ENCODE measurements at regions not wholly inside any gene's neighbourhood (a gene's known extent, or its start where the extent isn't known, plus 50 kb on each side); places are given as distances from the start of the nearest gene placed in this dataset.
A peak's percentile ranks its signal among the peaks of the same experiment; 100 is the strongest.

GRCh38 chr15:87576486-87577176, 679.9 kb downstream of the NTRK3 start:
- ChIA-PET CTCF (interaction anchor here (0.5 to 1.0 kb wide), 2 partner anchors 28 to 469 kb away, joined by 3 read pairs; no protein-coding TSS in a partner anchor), POLR2A (no interaction called here)
- no peak overlapping the region for H3K27ac ChIP-seq (ENCODE audit: extremely low read depth, low read depth, low read length)

DNA sequence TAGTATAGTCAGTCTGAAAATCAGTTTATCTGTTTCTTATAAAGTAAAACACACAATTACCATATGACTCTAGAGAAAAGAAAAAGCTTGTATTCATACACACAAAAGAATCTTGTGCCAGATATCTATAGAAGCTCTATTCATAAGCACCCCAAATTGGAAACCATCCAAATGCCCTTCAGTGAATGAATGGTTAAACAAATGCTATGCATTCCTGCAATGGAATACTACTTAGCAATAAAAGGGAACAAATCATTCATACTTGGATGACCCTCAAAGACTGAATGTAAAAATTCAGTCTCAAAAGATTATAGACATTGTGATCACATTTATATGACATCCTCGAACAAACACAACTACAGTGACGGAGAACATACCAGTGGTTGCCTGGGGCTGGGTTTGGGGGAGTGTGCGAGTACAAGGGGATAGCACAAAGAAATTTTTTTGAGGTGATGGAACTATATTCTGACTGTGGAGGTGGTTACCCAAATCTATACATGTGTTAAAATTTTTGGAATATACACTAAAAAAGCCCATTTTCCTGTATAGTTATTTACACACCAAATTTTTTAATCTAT, 680.6 kb downstream of the NTRK3 start:
- Histone ChIP-seq H3K9me3 (ENCODE audit: control insufficient read depth, insufficient read depth, low read depth, low read length) (no peaks in the 10 kb centered on the region), H3K4me1 (ENCODE audit: control insufficient read depth, insufficient read depth, low read length) (no peaks in the 10 kb centered on the region), H3K4me3 (ENCODE audit: low read depth, low read length) (no peak overlapping the region), H3K36me3 (ENCODE audit: control insufficient read depth in 2 of 2, insufficient read depth in 1 of 2, low read length in 2 of 2) (no peaks in the 10 kb centered on the region), H3K27ac (ENCODE audit: extremely low read depth, low read depth, low read length) (no peak overlapping the region)
- POLR2A ChIA-PET = no interaction called here
- CTCF ChIA-PET = interaction anchor here (0.8 to 1.0 kb wide), 2 partner anchors 29 to 98 kb away, joined by 3 read pairs; no protein-coding TSS in a partner anchor
- TF ChIP-seq HOXD13 (CRISPR knock-in tag; IDR thresholded peaks at IDR 0.05; ENCODE audit: borderline replicate concordance) = 0 out of 2 replicates have a peak, but pooled peaks have one; percentile 47
- no peak for TF ChIP-seq ZNF777 (tag by site-specific recombination; IDR thresholded peaks at IDR 0.05; ENCODE audit: borderline replicate concordance)

More at GRCh38 chr15:87576486-87577176, 679.9 kb downstream of the NTRK3 start:
- Histone ChIP-seq H3K4me1 (ENCODE audit: control insufficient read depth, insufficient read depth, low read length) (no peaks in the 10 kb centered on the region), H3K36me3 (ENCODE audit: control insufficient read depth in 2 of 2, insufficient read depth in 1 of 2, low read length in 2 of 2) (no peaks in the 10 kb centered on the region), H3K4me3 (ENCODE audit: low read depth, low read length) (no peak overlapping the region), H3K9me3 (ENCODE audit: control insufficient read depth, insufficient read depth, low read depth, low read length) (no peaks in the 10 kb centered on the region)
- no peak for TF ChIP-seq GLI2 (tag by site-specific recombination; IDR thresholded peaks at IDR 0.05; ENCODE audit: borderline replicate concordance, low read depth)
- no peak for TF ChIP-seq ZNF707 (tag by site-specific recombination; IDR thresholded peaks at IDR 0.05)
- TF ChIP-seq ZNF292 (tag by site-specific recombination; IDR thresholded peaks at IDR 0.05; ENCODE audit: borderline replicate concordance, low read depth) = no peak
- TF ChIP-seq ZNF629 (tag by site-specific recombination; IDR thresholded peaks at IDR 0.05) = no peak
- no peak for TF ChIP-seq ZNF175 (tag by site-specific recombination; IDR thresholded peaks at IDR 0.05)
- TF ChIP-seq ZNF654 (tag by site-specific recombination; IDR thresholded peaks at IDR 0.05; ENCODE audit: low read depth) = no peak
- no peak for TF ChIP-seq ZIC2 (tag by site-specific recombination; IDR thresholded peaks at IDR 0.05)
- no peak for TF ChIP-seq ZNF311 (tag by site-specific recombination; IDR thresholded peaks at IDR 0.05; ENCODE audit: borderline replicate concordance)
- no peak for TF ChIP-seq ZNF140 (tag by site-specific recombination; IDR thresholded peaks at IDR 0.05)

DNA sequence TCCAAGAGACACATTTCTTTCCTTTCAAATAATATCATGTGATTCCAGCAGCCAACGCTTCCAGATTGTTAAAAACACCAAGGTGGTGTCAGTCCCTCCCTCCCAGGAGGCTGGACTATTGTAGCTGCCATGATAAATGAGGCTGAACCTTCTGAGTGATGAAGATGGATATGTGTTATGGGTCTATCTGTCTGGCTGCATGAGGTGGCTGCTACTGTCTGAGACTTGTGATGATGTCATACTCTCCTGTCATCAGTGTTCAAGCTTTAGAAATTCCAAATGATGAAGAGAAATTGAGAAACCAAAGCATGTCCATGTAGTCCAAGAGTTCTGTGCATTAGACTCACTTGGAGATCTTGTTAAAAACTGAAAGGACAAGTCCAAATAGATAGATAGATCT, 683.0 kb downstream of the NTRK3 start:
- Histone ChIP-seq H3K36me3 (ENCODE audit: control insufficient read depth in 2 of 2, insufficient read depth in 1 of 2, low read length in 2 of 2) (no peaks in the 10 kb centered on the region; a peak in 1 of 3 replicates), H3K27ac (ENCODE audit: extremely low read depth, low read depth, low read length) (no peak overlapping the region), H3K4me3 (ENCODE audit: low read depth, low read length) (no peak overlapping the region), H3K4me1 (ENCODE audit: control insufficient read depth, insufficient read depth, low read length) (no peaks in the 10 kb centered on the region), H3K9me3 (ENCODE audit: control insufficient read depth, insufficient read depth, low read depth, low read length) (no peaks in the 10 kb centered on the region)
- ChIA-PET CTCF (interaction anchor here (0.8 to 1.2 kb wide), 2 partner anchors 22 to 31 kb away, joined by 3 to 7 read pairs; no protein-coding TSS in a partner anchor), POLR2A (no interaction called here)
- no peak for TF ChIP-seq ZNF335 (tag by site-specific recombination; conservative IDR thresholded peaks at IDR 0.05)
- TF ChIP-seq, protein P1, sequence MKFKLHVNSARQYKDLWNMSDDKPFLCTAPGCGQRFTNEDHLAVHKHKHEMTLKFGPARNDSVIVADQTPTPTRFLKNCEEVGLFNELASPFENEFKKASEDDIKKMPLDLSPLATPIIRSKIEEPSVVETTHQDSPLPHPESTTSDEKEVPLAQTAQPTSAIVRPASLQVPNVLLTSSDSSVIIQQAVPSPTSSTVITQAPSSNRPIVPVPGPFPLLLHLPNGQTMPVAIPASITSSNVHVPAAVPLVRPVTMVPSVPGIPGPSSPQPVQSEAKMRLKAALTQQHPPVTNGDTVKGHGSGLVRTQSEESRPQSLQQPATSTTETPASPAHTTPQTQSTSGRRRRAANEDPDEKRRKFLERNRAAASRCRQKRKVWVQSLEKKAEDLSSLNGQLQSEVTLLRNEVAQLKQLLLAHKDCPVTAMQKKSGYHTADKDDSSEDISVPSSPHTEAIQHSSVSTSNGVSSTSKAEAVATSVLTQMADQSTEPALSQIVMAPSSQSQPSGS (tag by site-specific recombination; IDR thresholded peaks at IDR 0.05; ENCODE audit: low read depth) = peak; percentile 28; the same call in 1 of the 2 replicates
- no peak for TF ChIP-seq ZNF560 (tag by site-specific recombination; IDR thresholded peaks at IDR 0.05; ENCODE audit: borderline replicate concordance)
- no peak for TF ChIP-seq ZNF626 (tag by site-specific recombination; IDR thresholded peaks at IDR 0.05)
- TF ChIP-seq BCL6B (tag by site-specific recombination; IDR thresholded peaks at IDR 0.05) = no peak
